SK-N-SH (cell line): ENCODE measurements at regions not wholly inside any gene's neighbourhood (a gene's known extent, or its start where the extent isn't known, plus 50 kb on each side); places are given as distances from the start of the nearest gene placed in this dataset.

Source experiments
- CTCF ChIA-PET: fragments of 300-600, 350-600 bp; formaldehyde crosslinking; extraction: SDS; loops from one replicate; lab custom pipeline; 2021; lab: Yijun Ruan, JAX
- POLR2A ChIA-PET: fragments of 350-600 bp; sonication (Branson Sonifier 250); formaldehyde crosslinking; extraction: SDS; loops from one replicate; lab custom pipeline; 2020; ENCODE audit warnings: antibody characterized with exemption, inconsistent platforms; lab: Yijun Ruan, JAX
- DNase-seq: peaks from one replicate; pipeline ENCODE4 v3.0.0; 2012
- H2AFZ ChIP-seq: fragments of 200-600 bp; sonication (generic); 2 replicates; pipeline ENCODE4 v1.8.1; 2016; ENCODE audit warnings: antibody characterized with exemption, mild to moderate bottlenecking, low read depth
- H3F3A ChIP-seq: fragments of 200-600 bp; sonication (generic); replicated peaks from 2 replicates; pipeline ENCODE3; 2016; ENCODE audit warnings: antibody characterized with exemption, mild to moderate bottlenecking; ENCODE audit not compliant: insufficient read depth
- H3K27ac ChIP-seq, 2 experiments: fragments of 200-500 bp in 1 of 2; fragments of 200-600 bp in 1 of 2; sonication (Bioruptor generic) in 1 of 2; sonication (generic), shearing (Covaris generic) in 1 of 2; 2 replicates each; pipeline versions ENCODE4 v1.5.1 to v1.6.1; 2014 to 2016; ENCODE audit warnings: low read depth in 2 of 2, inconsistent platforms in 1 of 2, low read length in 1 of 2, mild to moderate bottlenecking in 1 of 2, mixed read lengths in 1 of 2
- H3K27me3 ChIP-seq: fragments of 200-600 bp; sonication (generic), shearing (Covaris generic); 2 replicates; pipeline ENCODE4 v1.6.1; 2016; ENCODE audit warnings: mixed run types; ENCODE audit not compliant: insufficient read depth
- H3K36me3 ChIP-seq, 2 experiments: fragments of 200-500 bp in 1 of 2; fragments of 200-600 bp in 1 of 2; sonication (Bioruptor generic) in 1 of 2; sonication (generic) in 1 of 2; replicated peaks in 1 of 2; 2 replicates each; pipeline versions ENCODE3 to v1.5.1; 2014 to 2016; ENCODE audit warnings: low read length in 1 of 2, mild to moderate bottlenecking in 1 of 2; ENCODE audit not compliant: insufficient read depth in 2 of 2, control insufficient read depth in 1 of 2
- H3K4me1 ChIP-seq, 2 experiments: fragments of 200-500 bp in 1 of 2; fragments of 200-600 bp in 1 of 2; sonication (Bioruptor generic) in 1 of 2; sonication (generic), shearing (Covaris generic) in 1 of 2; 2 replicates each; pipeline versions ENCODE4 v1.5.1 to v1.6.1; 2014 to 2016; ENCODE audit warnings: low read depth in 1 of 2, low read length in 1 of 2, mixed run types in 1 of 2; ENCODE audit not compliant: insufficient read depth in 2 of 2, control insufficient read depth in 1 of 2
- H3K4me2 ChIP-seq: fragments of 200-600 bp; sonication (generic), shearing (Covaris generic); 2 replicates; pipeline ENCODE4 v1.6.1; 2017; ENCODE audit warnings: mixed run types
- H3K4me3 ChIP-seq, 2 experiments: fragments of 200-500 bp in 1 of 2; fragments of 200-600 bp in 1 of 2; sonication (Bioruptor generic) in 1 of 2; sonication (generic), shearing (Covaris generic) in 1 of 2; 2 replicates each; pipeline versions ENCODE4 v1.5.1 to v1.8.1; 2014 to 2016; ENCODE audit warnings: low read depth in 2 of 2, inconsistent platforms in 1 of 2, low read length in 1 of 2, mild to moderate bottlenecking in 1 of 2, mixed read lengths in 1 of 2, moderate library complexity in 1 of 2
- H3K79me2 ChIP-seq: fragments of 200-600 bp; sonication (generic); 2 replicates; pipeline ENCODE4 v1.8.1; 2017; ENCODE audit warnings: mild to moderate bottlenecking; ENCODE audit not compliant: insufficient read depth
- H3K9ac ChIP-seq: fragments of 200-600 bp; sonication (generic); 2 replicates; pipeline ENCODE4 v1.6.1; 2017; ENCODE audit warnings: mixed run types
- H3K9me2 ChIP-seq: fragments of 200-600 bp; sonication (generic); 2 replicates; pipeline ENCODE4 v1.6.1; 2017; ENCODE audit warnings: mixed run types
- H3K9me3 ChIP-seq: fragments of 200-600 bp; sonication (generic); 2 replicates; pipeline ENCODE4 v1.6.1; 2017; ENCODE audit warnings: mixed run types, mild to moderate bottlenecking, moderate library complexity
- H4K20me1 ChIP-seq: fragments of 200-600 bp; sonication (generic); 2 replicates; pipeline ENCODE4 v1.6.1; 2017; ENCODE audit warnings: mild to moderate bottlenecking, mixed run types; ENCODE audit not compliant: insufficient read depth
- CTCF ChIP-seq: fragments of 200-600 bp; sonication (generic); IDR thresholded peaks from 2 replicates; pipeline ENCODE4 v1.6.1; 2017; ENCODE audit warnings: antibody characterized with exemption, mild to moderate bottlenecking, moderate library complexity
- ELF1 ChIP-seq: IDR thresholded peaks from 2 replicates; pipeline ENCODE4 v1.4.0; 2012
- FOXJ3 ChIP-seq: sonication (generic); formaldehyde crosslinking; IDR thresholded peaks from 2 replicates; pipeline ENCODE4 v1.5.1; 2020; ENCODE audit warnings: mild to moderate bottlenecking, missing genetic modification reagents
- FOXM1 ChIP-seq: IDR thresholded peaks from 2 replicates; pipeline ENCODE4 v1.4.0; 2012; ENCODE audit warnings: low read depth, mild to moderate bottlenecking
- GATA2 ChIP-seq: sonication (generic); formaldehyde crosslinking; IDR thresholded peaks from 2 replicates; pipeline ENCODE4 v1.5.0; 2020; ENCODE audit warnings: mild to moderate bottlenecking, missing genetic modification reagents
- JUND ChIP-seq: IDR thresholded peaks from 2 replicates; pipeline ENCODE4 v1.4.0; 2012
- MXI1 ChIP-seq: IDR thresholded peaks from 2 replicates; pipeline ENCODE4 v1.6.1; 2012; ENCODE audit warnings: mild to moderate bottlenecking, low read depth, low read length, improper control_type of control experiment
- NFIC ChIP-seq: IDR thresholded peaks from 2 replicates; pipeline ENCODE4 v1.4.0; 2012; ENCODE audit warnings: borderline replicate concordance
- NRF1 ChIP-seq: IDR thresholded peaks from 2 replicates; pipeline ENCODE4 v1.6.1; 2012; ENCODE audit warnings: low read depth, mild to moderate bottlenecking, low read length
- PBX3 ChIP-seq: IDR thresholded peaks from 2 replicates; pipeline ENCODE4; 2012
- POLR2AphosphoS5 ChIP-seq: IDR thresholded peaks from 2 replicates; pipeline ENCODE4 v1.6.1; 2012; ENCODE audit warnings: low read depth, low read length
- REST ChIP-seq: IDR thresholded peaks from 2 replicates; pipeline ENCODE4 v1.6.1; 2012; ENCODE audit warnings: mild to moderate bottlenecking, low read depth, low read length, moderate library complexity
- RFX5 ChIP-seq: IDR thresholded peaks from 2 replicates; pipeline ENCODE4 v1.6.1; 2012; ENCODE audit warnings: mild to moderate bottlenecking, improper control_type of control experiment, low read length
- RXRA ChIP-seq: IDR thresholded peaks from 2 replicates; pipeline ENCODE4 v1.4.0; 2012; ENCODE audit warnings: low read depth, mild to moderate bottlenecking, borderline replicate concordance
- SMC3 ChIP-seq: IDR thresholded peaks from 2 replicates; pipeline ENCODE4 v1.6.1; 2012; ENCODE audit warnings: low read depth, low read length, improper control_type of control experiment
- TCF12 ChIP-seq: IDR thresholded peaks from 2 replicates; pipeline ENCODE4 v1.4.0; 2012
- TEAD4 ChIP-seq: IDR thresholded peaks from 2 replicates; pipeline ENCODE4 v1.4.0; 2012; ENCODE audit warnings: mild to moderate bottlenecking, borderline replicate concordance; ENCODE audit not compliant: insufficient read depth
- ZBTB33 ChIP-seq: IDR thresholded peaks from 2 replicates; pipeline ENCODE4 v1.4.0; 2012; ENCODE audit warnings: low read depth, borderline replicate concordance
- WGBS: methylation state at CpG from one replicate; pipeline ENCODE4 v1.1.6; 2017; ENCODE audit warnings: low lambda C conversion rate; 5-methylcytosine and 5-hydroxymethylcytosine counted together

DNA sequence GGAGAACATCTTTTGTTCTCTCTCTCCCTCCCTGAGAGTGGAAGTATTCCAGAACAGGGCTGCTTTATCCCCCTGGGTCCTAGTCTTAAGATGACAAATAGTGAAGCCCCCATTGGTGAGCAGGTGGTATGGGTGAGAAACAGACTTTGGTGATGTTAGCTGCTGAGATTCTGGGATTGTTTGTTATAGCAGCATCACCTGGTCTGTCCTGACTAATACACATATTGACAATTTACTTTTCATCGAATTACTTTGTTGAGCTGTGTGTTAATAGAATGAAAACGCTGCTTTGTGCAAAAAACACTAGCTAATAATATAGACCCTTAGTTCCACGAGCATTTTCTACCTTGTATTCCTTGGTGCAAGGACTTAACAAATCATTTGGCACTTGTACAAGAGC, 133.5 kb downstream of the ASMT start:
- H3K9ac ChIP-seq = no peak overlapping the region

More for the DNA sequence above, 133.5 kb downstream of the ASMT start:
- POLR2A ChIA-PET = no interaction called here
- 5% methylated on average over 3 of the region's 3 CpGs for WGBS
- Histone ChIP-seq H3K27ac (no peak overlapping the region), H3K4me2 (no peak overlapping the region)
- no peak for TF ChIP-seq RFX5
- no peak for TF ChIP-seq TCF12
- no peak for TF ChIP-seq TEAD4
- no peak for TF ChIP-seq ZBTB33
- TF ChIP-seq NFIC = no peak
- no peak for TF ChIP-seq CTCF
- no peak for TF ChIP-seq REST
- no peak for TF ChIP-seq NRF1
- TF ChIP-seq GATA2 (CRISPR knock-in tag) = no peak
- no peak for TF ChIP-seq FOXJ3
- TF ChIP-seq ELF1 = no peak
- TF ChIP-seq JUND = no peak
- no peak for TF ChIP-seq MXI1
- TF ChIP-seq RXRA = no peak
- no peak for TF ChIP-seq SMC3
- no peak for TF ChIP-seq POLR2AphosphoS5
- no peak for TF ChIP-seq PBX3
- TF ChIP-seq FOXM1 = no peak
- TF ChIP-seq, all 33 proteins: peak for 0
- Histone ChIP-seq H3K4me1 (0 out of 4 replicates have a peak, but pooled peaks cover 0 to 1% of the 10 kb centered on the region in 2 experiments), H3K9me3 (no peaks in the 10 kb centered on the region), H2AFZ (no peak overlapping the region), H3K36me3 (no peaks in the 10 kb centered on the region), H4K20me1 (no peaks in the 10 kb centered on the region), H3K27me3 (no peaks in the 10 kb centered on the region), H3F3A (peaks cover 6% of the 10 kb centered on the region), H3K4me3 (no peak overlapping the region), H3K79me2 (no peaks in the 10 kb centered on the region), H3K9me2 (no peaks in the 10 kb centered on the region)
- CTCF ChIA-PET = no interaction called here
- no peak for DNase-seq
